GM23338 (cell line): ENCODE measurements at regions not wholly inside any gene's neighbourhood (a gene's known extent, or its start where the extent isn't known, plus 50 kb on each side); places are given as distances from the start of the nearest gene placed in this dataset.

ENCODE experiments used
- ATAC-seq: fragments of 200-7000 bp; cut with Tn5 transposase; 3 replicates; pipeline ENCODE4 v1.9.1; 2020
- DNase-seq: peaks from one replicate; pipeline ENCODE4 v3.0.0-alpha.2; 2015; ENCODE audit warnings: low spot score
- H2AFZ ChIP-seq: fragments of 200-600 bp; sonication (generic); 2 replicates; pipeline ENCODE4 v1.8.0; 2016; ENCODE audit warnings: antibody characterized with exemption, mild to moderate bottlenecking, moderate library complexity
- H3F3A ChIP-seq: fragments of 200-600 bp; sonication (generic); replicated peaks from 2 replicates; pipeline ENCODE4 v1.8.0; 2017; ENCODE audit warnings: antibody characterized with exemption, mixed run types, low read depth
- H3K27ac ChIP-seq: fragments of 200-600 bp; sonication (generic); 2 replicates; pipeline ENCODE4 v1.6.1; 2016; ENCODE audit warnings: low read depth
- H3K27me3 ChIP-seq: fragments of 200-600 bp; sonication (generic); 2 replicates; pipeline ENCODE4 v1.8.0; 2016; ENCODE audit warnings: mild to moderate bottlenecking, mixed run types, moderate library complexity; ENCODE audit not compliant: insufficient read depth
- H3K36me3 ChIP-seq: fragments of 200-600 bp; sonication (generic); 2 replicates; pipeline ENCODE4 v1.8.0; 2016; ENCODE audit warnings: mild to moderate bottlenecking; ENCODE audit not compliant: insufficient read depth
- H3K4me1 ChIP-seq: fragments of 200-600 bp; sonication (generic); 2 replicates; pipeline ENCODE4 v1.8.0; 2016; ENCODE audit warnings: mild to moderate bottlenecking, moderate library complexity; ENCODE audit not compliant: insufficient read depth
- H3K4me2 ChIP-seq: fragments of 200-600 bp; sonication (generic); 2 replicates; pipeline ENCODE4 v1.7.1; 2017; ENCODE audit warnings: mixed run types
- H3K4me3 ChIP-seq: fragments of 200-600 bp; sonication (generic); 2 replicates; pipeline ENCODE4 v1.6.1; 2016; ENCODE audit warnings: mixed run types
- H3K79me2 ChIP-seq: fragments of 200-600 bp; sonication (generic); replicated peaks from 2 replicates; pipeline ENCODE4 v1.8.0; 2017; ENCODE audit warnings: mild to moderate bottlenecking; ENCODE audit not compliant: insufficient read depth
- H3K9me2 ChIP-seq: fragments of 200-600 bp; sonication (generic); 2 replicates; pipeline ENCODE4 v1.8.0; 2017; ENCODE audit not compliant: insufficient read depth
- H4K20me1 ChIP-seq: fragments of 200-600 bp; sonication (generic); replicated peaks from 2 replicates; pipeline ENCODE4 v1.8.0; 2017; ENCODE audit warnings: mild to moderate bottlenecking; ENCODE audit not compliant: insufficient read depth
- H3K27ac Mint-ChIP-seq: 2 replicates; pipeline ENCODE4 v1.8.0; 2020; ENCODE audit warnings: inconsistent platforms, mild to moderate bottlenecking, moderate library complexity, mixed read lengths
- H3K27me3 Mint-ChIP-seq: 3 replicates; pipeline ENCODE4 v1.8.0; 2022; ENCODE audit warnings: low read depth, mild to moderate bottlenecking, moderate library complexity, mixed read lengths, inconsistent platforms; ENCODE audit not compliant: insufficient read depth, poor library complexity
- H3K36me3 Mint-ChIP-seq: 3 replicates; pipeline ENCODE4 v1.8.0; 2021; ENCODE audit warnings: low read depth, mild to moderate bottlenecking, inconsistent platforms, moderate library complexity, mixed read lengths
- H3K4me1 Mint-ChIP-seq: 3 replicates; pipeline ENCODE4 v1.8.0; 2020; ENCODE audit warnings: mild to moderate bottlenecking, inconsistent platforms, mixed read lengths
- H3K4me3 Mint-ChIP-seq: 3 replicates; pipeline ENCODE4 v1.8.0; 2021; ENCODE audit warnings: moderate library complexity, mild to moderate bottlenecking, inconsistent platforms, mixed read lengths
- H3K9me3 Mint-ChIP-seq: 3 replicates; pipeline ENCODE4 v1.8.0; 2020; ENCODE audit warnings: moderate library complexity, mild to moderate bottlenecking, inconsistent platforms, mixed read lengths
- CREB1 ChIP-seq: fragments of 250-450 bp; sonication (Bioruptor Pico); IDR thresholded peaks from 2 replicates; pipeline ENCODE4 v1.5.0; 2020; ENCODE audit warnings: low read depth, mild to moderate bottlenecking, moderate library complexity
- EZH2 ChIP-seq: fragments of 200-600 bp; sonication (generic); IDR thresholded peaks from one replicate; pipeline ENCODE4 v1.8.0; 2017; ENCODE audit warnings: antibody characterized with exemption, mild to moderate bottlenecking, low read depth; ENCODE audit not compliant: unreplicated experiment
- EZH2phosphoT487 ChIP-seq: fragments of 200-600 bp; sonication (generic); IDR thresholded peaks from one replicate; pipeline ENCODE4 v1.8.1; 2018; ENCODE audit warnings: antibody characterized with exemption; ENCODE audit not compliant: unreplicated experiment
- NANOG ChIP-seq: IDR thresholded peaks from 2 replicates; pipeline ENCODE4 v1.6.1; 2016; ENCODE audit warnings: antibody characterized with exemption, borderline replicate concordance
- ZNF331 ChIP-seq: fragments of 250-450 bp; sonication (Bioruptor Pico); IDR thresholded peaks from 2 replicates; pipeline ENCODE4 v1.5.0; 2020; ENCODE audit warnings: low read depth, mild to moderate bottlenecking, moderate library complexity
- TF ChIP-seq, protein P1 (sequence below), 2 experiments: fragments of 200-600 bp in 1 of 2; sonication (generic) in 1 of 2; conservative IDR thresholded peaks; 2 replicates each; pipeline versions ENCODE4 v1.5.1 to v1.6.1; 2016 to 2017; ENCODE audit warnings: antibody characterized with exemption in 2 of 2, low read depth in 2 of 2, mild to moderate bottlenecking in 2 of 2, moderate library complexity in 1 of 2
- TF ChIP-seq, protein P2 (sequence below): IDR thresholded peaks from one replicate; pipeline ENCODE4 v1.6.1; 2018; ENCODE audit warnings: antibody characterized with exemption; ENCODE audit not compliant: unreplicated experiment

DNA sequence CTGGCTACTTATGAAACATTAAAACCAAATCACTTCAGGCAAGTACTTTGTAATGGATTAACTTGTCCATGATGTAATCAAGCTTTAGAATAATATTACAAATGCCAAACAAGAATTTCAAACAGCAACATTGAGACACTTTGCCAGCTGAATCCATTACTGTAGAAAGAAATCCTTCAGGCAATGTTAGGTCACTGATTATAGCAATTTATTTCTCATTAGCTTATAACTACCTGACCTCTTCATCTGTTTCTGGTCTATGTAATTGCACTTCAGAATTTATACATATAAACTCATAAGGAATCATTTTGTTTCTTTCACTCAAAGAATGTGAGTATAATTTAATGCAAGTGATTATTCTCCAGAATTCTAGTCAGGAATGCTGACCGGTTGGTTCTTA is 692.6 kb upstream of the TMEFF2 start (continued):
- TF ChIP-seq, protein P1, sequence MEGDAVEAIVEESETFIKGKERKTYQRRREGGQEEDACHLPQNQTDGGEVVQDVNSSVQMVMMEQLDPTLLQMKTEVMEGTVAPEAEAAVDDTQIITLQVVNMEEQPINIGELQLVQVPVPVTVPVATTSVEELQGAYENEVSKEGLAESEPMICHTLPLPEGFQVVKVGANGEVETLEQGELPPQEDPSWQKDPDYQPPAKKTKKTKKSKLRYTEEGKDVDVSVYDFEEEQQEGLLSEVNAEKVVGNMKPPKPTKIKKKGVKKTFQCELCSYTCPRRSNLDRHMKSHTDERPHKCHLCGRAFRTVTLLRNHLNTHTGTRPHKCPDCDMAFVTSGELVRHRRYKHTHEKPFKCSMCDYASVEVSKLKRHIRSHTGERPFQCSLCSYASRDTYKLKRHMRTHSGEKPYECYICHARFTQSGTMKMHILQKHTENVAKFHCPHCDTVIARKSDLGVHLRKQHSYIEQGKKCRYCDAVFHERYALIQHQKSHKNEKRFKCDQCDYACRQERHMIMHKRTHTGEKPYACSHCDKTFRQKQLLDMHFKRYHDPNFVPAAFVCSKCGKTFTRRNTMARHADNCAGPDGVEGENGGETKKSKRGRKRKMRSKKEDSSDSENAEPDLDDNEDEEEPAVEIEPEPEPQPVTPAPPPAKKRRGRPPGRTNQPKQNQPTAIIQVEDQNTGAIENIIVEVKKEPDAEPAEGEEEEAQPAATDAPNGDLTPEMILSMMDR (conservative IDR thresholded peaks at IDR 0.05; ENCODE audit: low read depth in 2 of 2) = no peak

DNA sequence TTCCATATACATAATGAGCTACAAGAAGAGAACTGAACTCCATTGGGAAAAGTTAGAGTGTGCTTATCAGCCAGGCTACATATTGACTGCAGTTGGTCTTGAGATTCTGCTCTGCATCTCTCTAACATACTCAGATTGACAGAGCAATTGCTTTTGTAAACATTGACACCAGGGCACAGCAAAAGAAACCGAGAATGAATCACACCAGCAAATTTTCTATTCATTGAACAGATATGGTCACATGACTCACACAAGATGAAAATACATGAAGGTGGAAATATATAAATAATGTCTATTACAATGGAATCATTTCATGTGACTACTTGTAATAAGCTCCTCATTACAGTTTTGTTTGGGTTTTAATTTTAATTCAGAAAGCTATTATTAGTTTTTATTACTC is 691.9 kb upstream of the TMEFF2 start:
- Histone ChIP-seq H3K4me3 (no peak overlapping the region), H3K79me2 (no peaks in the 10 kb centered on the region), H3K27me3 (no peaks in the 10 kb centered on the region), H3K36me3 (no peaks in the 10 kb centered on the region), H3K4me1 (no peaks in the 10 kb centered on the region), H3K9me2 (no peaks in the 10 kb centered on the region), H3K27ac (no peak overlapping the region), H4K20me1 (no peaks in the 10 kb centered on the region), H3F3A (no peaks in the 10 kb centered on the region), H2AFZ (no peak overlapping the region), H3K4me2 (no peak overlapping the region)
- ATAC-seq (no peak), DNase-seq (no peak)
- H3K36me3 Mint-ChIP-seq = no peaks in the 10 kb centered on the region
- TF ChIP-seq CREB1 (no peak), EZH2phosphoT487 (no peak), NANOG (no peak)
- no peaks in the 10 kb centered on the region for H3K9me3 Mint-ChIP-seq
- peaks cover 10% of the 10 kb centered on the region for H3K4me1 Mint-ChIP-seq
- H3K27me3 Mint-ChIP-seq = peaks cover 5% of the 10 kb centered on the region
- no peak overlapping the region for H3K4me3 Mint-ChIP-seq
- no peak overlapping the region for H3K27ac Mint-ChIP-seq

DNA sequence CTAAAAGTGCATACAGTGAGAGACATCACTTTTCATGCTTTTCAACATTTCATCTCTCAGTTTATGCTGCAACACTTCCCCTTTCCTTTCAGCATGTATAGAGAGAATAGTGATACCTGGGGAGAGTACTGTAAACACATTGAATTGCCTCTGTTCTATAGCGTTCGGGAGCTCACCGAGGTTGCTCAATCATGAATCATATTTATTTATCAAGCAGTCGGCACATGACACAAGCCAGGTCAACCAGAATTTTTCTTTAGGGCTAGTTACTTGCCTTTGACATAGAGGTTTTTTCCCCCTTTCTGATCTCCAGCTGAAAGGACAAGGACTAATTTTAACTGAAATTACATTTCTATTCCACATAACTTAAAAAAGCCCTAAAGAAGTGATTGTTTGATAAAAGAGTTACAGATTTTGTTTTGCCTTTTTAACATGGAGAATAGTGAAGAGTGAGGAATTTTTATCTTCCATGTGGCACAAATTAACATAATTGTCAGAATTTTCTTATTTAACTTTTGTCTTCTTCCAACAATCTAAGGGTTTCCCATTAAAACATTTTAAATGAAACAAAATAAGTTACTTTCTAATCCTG is 690.9 kb upstream of the TMEFF2 start:
- Mint-ChIP-seq H3K27me3 (peaks cover 5% of the 10 kb centered on the region), H3K4me3 (no peak overlapping the region), H3K4me1 (peaks cover 10% of the 10 kb centered on the region), H3K9me3 (no peaks in the 10 kb centered on the region), H3K36me3 (no peaks in the 10 kb centered on the region), H3K27ac (peak overlapping the region; percentile 19; the same call in 1 of the 2 replicates)
- DNase-seq = no peak
- H3K79me2 ChIP-seq = no peaks in the 10 kb centered on the region
- no peak overlapping the region for H3K27ac ChIP-seq
- no peak overlapping the region for H3K4me3 ChIP-seq
- H3K36me3 ChIP-seq = no peaks in the 10 kb centered on the region
- no peaks in the 10 kb centered on the region for H4K20me1 ChIP-seq
- TF ChIP-seq EZH2 (no peak), NANOG (no peak), ZNF331 (CRISPR knock-in tag) (no peak)
- TF ChIP-seq, protein P2, sequence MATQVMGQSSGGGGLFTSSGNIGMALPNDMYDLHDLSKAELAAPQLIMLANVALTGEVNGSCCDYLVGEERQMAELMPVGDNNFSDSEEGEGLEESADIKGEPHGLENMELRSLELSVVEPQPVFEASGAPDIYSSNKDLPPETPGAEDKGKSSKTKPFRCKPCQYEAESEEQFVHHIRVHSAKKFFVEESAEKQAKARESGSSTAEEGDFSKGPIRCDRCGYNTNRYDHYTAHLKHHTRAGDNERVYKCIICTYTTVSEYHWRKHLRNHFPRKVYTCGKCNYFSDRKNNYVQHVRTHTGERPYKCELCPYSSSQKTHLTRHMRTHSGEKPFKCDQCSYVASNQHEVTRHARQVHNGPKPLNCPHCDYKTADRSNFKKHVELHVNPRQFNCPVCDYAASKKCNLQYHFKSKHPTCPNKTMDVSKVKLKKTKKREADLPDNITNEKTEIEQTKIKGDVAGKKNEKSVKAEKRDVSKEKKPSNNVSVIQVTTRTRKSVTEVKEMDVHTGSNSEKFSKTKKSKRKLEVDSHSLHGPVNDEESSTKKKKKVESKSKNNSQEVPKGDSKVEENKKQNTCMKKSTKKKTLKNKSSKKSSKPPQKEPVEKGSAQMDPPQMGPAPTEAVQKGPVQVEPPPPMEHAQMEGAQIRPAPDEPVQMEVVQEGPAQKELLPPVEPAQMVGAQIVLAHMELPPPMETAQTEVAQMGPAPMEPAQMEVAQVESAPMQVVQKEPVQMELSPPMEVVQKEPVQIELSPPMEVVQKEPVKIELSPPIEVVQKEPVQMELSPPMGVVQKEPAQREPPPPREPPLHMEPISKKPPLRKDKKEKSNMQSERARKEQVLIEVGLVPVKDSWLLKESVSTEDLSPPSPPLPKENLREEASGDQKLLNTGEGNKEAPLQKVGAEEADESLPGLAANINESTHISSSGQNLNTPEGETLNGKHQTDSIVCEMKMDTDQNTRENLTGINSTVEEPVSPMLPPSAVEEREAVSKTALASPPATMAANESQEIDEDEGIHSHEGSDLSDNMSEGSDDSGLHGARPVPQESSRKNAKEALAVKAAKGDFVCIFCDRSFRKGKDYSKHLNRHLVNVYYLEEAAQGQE = no peak
- H3K9me2 ChIP-seq = no peaks in the 10 kb centered on the region
- no peaks in the 10 kb centered on the region for H3F3A ChIP-seq
- H2AFZ ChIP-seq = no peak overlapping the region
- no peak overlapping the region for H3K4me2 ChIP-seq
- H3K27me3 ChIP-seq = no peaks in the 10 kb centered on the region
- no peaks in the 10 kb centered on the region for H3K4me1 ChIP-seq
- ATAC-seq = no peak
